Neural progenitor cell (in vitro differentiated cells): ENCODE measurements at regions not wholly inside any gene's neighbourhood (a gene's known extent, or its start where the extent isn't known, plus 50 kb on each side); places are given as distances from the start of the nearest gene placed in this dataset.

Experiments
- EZH2 ChIP-seq: fragments of 200-600 bp; sonication (generic); IDR thresholded peaks from 2 replicates; pipeline ENCODE4 v1.6.1; 2017; ENCODE audit warnings: antibody characterized with exemption, mild to moderate bottlenecking, moderate library complexity
- EZH2phosphoT487 ChIP-seq: fragments of 200-600 bp; sonication (generic); IDR thresholded peaks from 2 replicates; pipeline ENCODE4 v1.6.1; 2017; ENCODE audit warnings: antibody characterized with exemption
- TF ChIP-seq, protein P1 (sequence below): fragments of 200-600 bp; sonication (generic); IDR thresholded peaks from 2 replicates; pipeline ENCODE4 v1.5.1; 2017; ENCODE audit warnings: antibody characterized with exemption, mild to moderate bottlenecking

DNA sequence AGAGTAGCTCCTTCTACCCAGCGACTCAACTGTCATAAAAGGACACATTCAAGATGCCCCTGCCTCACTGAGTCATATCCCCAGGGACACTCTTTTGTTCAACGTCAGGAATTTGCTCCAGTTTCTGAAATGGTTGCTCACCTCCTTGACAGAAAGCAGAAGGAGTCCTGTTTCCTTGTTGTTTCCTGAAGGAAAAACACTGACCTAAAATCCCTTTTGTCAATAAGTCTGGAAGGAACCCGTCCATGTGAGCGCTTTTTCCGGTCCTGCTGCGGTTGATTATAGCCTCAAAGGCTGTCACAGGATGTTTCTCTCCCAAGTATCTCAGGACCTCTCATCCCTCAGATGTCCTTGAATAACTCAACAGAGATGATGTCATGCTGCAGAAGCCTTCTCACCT, 113.6 kb upstream of the PLEKHG1 start:
- TF ChIP-seq, protein P1, sequence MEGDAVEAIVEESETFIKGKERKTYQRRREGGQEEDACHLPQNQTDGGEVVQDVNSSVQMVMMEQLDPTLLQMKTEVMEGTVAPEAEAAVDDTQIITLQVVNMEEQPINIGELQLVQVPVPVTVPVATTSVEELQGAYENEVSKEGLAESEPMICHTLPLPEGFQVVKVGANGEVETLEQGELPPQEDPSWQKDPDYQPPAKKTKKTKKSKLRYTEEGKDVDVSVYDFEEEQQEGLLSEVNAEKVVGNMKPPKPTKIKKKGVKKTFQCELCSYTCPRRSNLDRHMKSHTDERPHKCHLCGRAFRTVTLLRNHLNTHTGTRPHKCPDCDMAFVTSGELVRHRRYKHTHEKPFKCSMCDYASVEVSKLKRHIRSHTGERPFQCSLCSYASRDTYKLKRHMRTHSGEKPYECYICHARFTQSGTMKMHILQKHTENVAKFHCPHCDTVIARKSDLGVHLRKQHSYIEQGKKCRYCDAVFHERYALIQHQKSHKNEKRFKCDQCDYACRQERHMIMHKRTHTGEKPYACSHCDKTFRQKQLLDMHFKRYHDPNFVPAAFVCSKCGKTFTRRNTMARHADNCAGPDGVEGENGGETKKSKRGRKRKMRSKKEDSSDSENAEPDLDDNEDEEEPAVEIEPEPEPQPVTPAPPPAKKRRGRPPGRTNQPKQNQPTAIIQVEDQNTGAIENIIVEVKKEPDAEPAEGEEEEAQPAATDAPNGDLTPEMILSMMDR: no peak
- no peak for TF ChIP-seq EZH2
- TF ChIP-seq EZH2phosphoT487: no peak
